Esophagus (tissue), 2 donors: ENCODE measurements at regions not wholly inside any gene's neighbourhood (a gene's known extent, or its start where the extent isn't known, plus 50 kb on each side); places are given as distances from the start of the nearest gene placed in this dataset.

Experiments used
- H3K27ac ChIP-seq, 2 donors: one replicate each; pipeline ENCODE4 v1.5.1; 2013; ENCODE audit warnings: low read depth in 2 of 2, mild to moderate bottlenecking in 2 of 2, inconsistent platforms in 1 of 2, low read length in 1 of 2, moderate library complexity in 1 of 2
- H3K27me3 ChIP-seq, 2 donors: one replicate each; pipeline ENCODE4 v1.6.1; 2013; ENCODE audit warnings: low read length in 2 of 2, control low read depth in 1 of 2, mild to moderate bottlenecking in 1 of 2; ENCODE audit not compliant: insufficient read depth in 2 of 2, control insufficient read depth in 1 of 2
- H3K36me3 ChIP-seq, 2 donors: one replicate each; pipeline ENCODE4 v1.6.1; 2013; ENCODE audit warnings: low read length in 1 of 2; ENCODE audit not compliant: control insufficient read depth in 2 of 2, insufficient read depth in 2 of 2
- H3K4me1 ChIP-seq, 2 donors: one replicate each; pipeline ENCODE4 v1.6.1; 2013; ENCODE audit warnings: low read length in 1 of 2; ENCODE audit not compliant: control insufficient read depth in 2 of 2, insufficient read depth in 2 of 2
- H3K4me3 ChIP-seq, 2 donors: one replicate each; pipeline ENCODE4 v1.5.1; 2013; ENCODE audit warnings: low read length in 2 of 2, mild to moderate bottlenecking in 2 of 2, low read depth in 1 of 2, moderate library complexity in 1 of 2
- H3K9me3 ChIP-seq, 2 donors: one replicate each; pipeline ENCODE4 v1.6.1; 2013; ENCODE audit warnings: mild to moderate bottlenecking in 2 of 2, low read depth in 1 of 2, low read length in 1 of 2, moderate library complexity in 1 of 2; ENCODE audit not compliant: control insufficient read depth in 2 of 2, insufficient read depth in 1 of 2
- WGBS, 2 donors: extraction: QIAGEN DNeasy Blood & Tissue Kit; methylation state at CpG; one replicate each; pipeline ENCODE4 v1.1.7; 2013; 5-methylcytosine and 5-hydroxymethylcytosine counted together
- donor health status: healthy with polysubstance abuse.
- donor health status: Bipolar disorder and iron deficiency.

DNA sequence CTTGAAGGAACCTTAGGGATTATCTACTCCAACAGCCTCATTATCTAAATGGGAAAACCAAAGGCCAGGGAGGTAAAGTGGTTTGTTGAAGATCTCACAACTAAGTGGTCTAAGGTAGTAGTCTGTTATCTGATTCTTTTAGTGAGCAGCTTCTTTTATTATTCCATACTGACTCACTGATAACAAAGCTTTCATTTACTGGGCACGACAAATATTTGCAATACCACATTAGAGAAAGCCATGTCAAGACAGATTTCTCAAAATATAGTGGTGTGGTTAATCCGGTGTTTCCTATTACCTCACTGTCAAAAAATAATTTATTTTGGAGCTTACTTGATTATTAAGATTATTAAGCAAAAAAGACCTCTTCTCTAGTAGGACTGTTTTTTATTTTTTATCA, 369.1 kb downstream of the S1PR1 start:
- Histone ChIP-seq H3K9me3 (peaks cover 0 to 6% of the 10 kb centered on the region in 2 donors), H3K27ac (no peak overlapping the region), H3K27me3 (no peaks in the 10 kb centered on the region), H3K36me3 (no peaks in the 10 kb centered on the region), H3K4me1 (no peaks in the 10 kb centered on the region), H3K4me3 (no peak overlapping the region)
- WGBS, 2 donors: 45 to 48% methylated on average over 2 of the region's 2 CpGs

DNA sequence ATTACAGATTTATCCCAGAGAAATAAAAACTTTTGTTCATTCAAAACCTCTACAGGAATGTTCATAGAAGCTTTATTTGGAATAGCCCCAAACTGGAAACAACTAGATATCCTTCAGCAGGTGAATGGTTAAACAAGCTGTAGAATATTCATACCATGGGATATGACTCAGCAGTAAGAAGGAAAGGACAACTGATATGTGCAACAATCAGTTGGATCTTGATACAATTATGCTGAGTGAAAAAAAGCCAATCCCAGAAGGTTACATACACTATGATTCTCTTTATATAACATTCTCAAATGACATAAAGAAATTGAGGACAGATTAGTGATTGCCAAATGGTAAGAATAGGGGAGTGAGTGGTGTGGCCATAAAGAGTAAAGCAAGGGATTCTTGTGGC, 376.7 kb downstream of the S1PR1 start:
- no peak overlapping the region for H3K4me3 ChIP-seq
- H3K9me3 ChIP-seq: peaks cover 0 to 5% of the 10 kb centered on the region in 2 donors
- no peaks in the 10 kb centered on the region for H3K36me3 ChIP-seq
- no peaks in the 10 kb centered on the region for H3K27me3 ChIP-seq
- H3K4me1 ChIP-seq: no peaks in the 10 kb centered on the region
- H3K27ac ChIP-seq: no peak overlapping the region

DNA sequence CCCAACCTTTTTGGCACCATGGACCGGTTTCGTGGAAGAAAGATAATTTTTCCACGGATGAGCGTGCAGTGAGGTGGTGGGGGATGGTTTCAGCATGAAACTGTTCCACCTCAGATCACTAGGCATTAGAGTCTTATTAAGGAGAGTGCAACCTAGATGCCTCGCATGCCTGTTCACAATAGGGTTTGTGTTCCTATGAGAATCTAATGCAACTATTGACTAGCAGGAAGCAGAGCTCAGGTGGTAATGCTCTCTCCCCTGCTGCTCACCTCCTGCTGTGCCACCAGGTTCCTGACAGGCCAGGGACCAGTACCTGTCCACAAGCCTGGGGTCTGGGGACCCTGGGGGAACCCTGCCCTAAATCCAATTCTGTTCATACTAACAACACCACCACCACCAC, 377.8 kb downstream of the OLFM3 start:
- H3K27me3 ChIP-seq: no peaks in the 10 kb centered on the region
- no peak overlapping the region for H3K4me3 ChIP-seq
- no peaks in the 10 kb centered on the region for H3K36me3 ChIP-seq
- WGBS, 2 donors: 81 to 85% methylated on average over 5 of the region's 5 CpGs
- H3K27ac ChIP-seq: no peak overlapping the region
- H3K9me3 ChIP-seq: no peaks in the 10 kb centered on the region
- no peaks in the 10 kb centered on the region for H3K4me1 ChIP-seq

DNA sequence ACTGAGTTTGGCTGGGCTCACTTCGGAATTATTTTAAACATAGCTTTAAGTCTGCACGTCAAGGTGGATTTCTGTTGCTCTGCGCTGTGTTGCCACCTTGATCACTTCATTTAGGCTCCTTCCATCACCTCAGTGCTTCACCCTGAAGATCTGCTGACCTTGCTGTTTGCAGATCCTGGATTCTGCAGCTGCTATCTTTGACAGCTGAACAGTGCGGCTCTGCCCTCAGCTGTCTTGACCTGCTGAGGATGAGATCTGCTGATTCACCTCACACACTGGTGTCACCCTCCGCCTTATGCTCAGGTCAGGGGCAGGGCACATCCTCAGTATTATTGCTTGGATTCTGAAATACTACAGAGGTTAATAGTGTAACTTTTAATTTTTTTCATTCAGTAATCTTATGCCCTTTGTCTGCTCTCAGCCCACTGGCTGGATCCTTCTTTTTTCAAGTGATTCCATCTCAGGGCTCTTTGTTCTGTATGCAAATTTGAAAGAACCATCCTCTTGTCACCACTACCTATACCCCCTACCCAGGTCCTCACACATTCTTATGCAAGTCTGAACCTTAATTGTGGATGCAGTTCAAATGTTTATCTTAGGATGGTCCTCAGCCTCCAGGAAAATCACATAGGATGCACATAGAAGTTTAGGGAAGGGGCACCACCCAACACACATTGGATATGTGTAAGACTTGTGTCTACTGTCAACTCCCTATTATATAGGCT, 364.0 kb downstream of the OLFM3 start:
- H3K4me3 ChIP-seq: no peak overlapping the region
- H3K27ac ChIP-seq: no peak overlapping the region
- 67 to 69% methylated on average over 5 of the region's 5 CpGs for WGBS, 2 donors
- H3K9me3 ChIP-seq: no peaks in the 10 kb centered on the region
- H3K4me1 ChIP-seq: no peaks in the 10 kb centered on the region
- no peaks in the 10 kb centered on the region for H3K27me3 ChIP-seq
- no peaks in the 10 kb centered on the region for H3K36me3 ChIP-seq

DNA sequence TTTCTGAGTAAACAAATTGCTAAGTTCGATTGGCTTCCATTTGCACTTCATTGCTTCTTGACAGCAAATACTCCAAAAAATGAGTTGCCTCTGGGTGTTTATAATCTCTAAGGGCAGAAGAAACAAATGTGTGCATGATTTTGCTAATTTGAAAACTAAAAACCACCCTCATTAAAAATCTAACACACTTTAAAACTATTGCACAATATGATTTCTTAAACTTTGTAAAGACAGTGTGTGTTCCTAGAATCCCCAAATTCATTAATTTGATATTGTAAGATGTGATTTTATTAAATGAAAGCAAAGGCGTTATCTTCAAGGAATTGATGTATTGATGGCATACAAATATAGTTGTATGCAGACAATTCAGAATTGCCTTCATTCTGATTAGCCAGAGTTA, 350.9 kb downstream of the OLFM3 start:
- Histone ChIP-seq H3K4me1 (no peaks in the 10 kb centered on the region), H3K9me3 (no peaks in the 10 kb centered on the region), H3K27me3 (no peaks in the 10 kb centered on the region), H3K36me3 (no peaks in the 10 kb centered on the region), H3K27ac (no peak overlapping the region), H3K4me3 (no peak overlapping the region)
- WGBS, 2 donors: 46 to 53% methylated on average over 2 of the region's 2 CpGs

DNA sequence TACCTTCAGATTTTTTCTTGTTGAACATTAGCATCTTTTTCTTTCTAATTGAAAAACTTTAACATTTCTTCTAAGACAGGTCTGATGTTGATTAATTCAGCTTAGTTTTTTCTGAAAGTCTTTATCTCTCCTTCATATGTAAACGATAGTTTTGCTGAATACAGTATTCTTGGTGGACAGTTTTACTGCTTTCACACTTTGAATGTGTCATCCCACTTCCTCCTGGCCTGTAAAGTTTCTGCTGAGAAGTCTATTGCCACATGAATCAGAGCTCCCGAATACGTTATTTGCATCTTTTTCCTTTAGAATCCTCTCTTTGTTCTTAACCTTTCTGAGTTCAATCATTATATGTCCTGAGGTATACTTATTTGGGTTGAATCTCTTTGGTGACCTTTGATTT, 344.2 kb downstream of the OLFM3 start:
- 83 to 88% methylated on average over 3 of the region's 3 CpGs for WGBS, 2 donors
- H3K36me3 ChIP-seq: no peaks in the 10 kb centered on the region

DNA sequence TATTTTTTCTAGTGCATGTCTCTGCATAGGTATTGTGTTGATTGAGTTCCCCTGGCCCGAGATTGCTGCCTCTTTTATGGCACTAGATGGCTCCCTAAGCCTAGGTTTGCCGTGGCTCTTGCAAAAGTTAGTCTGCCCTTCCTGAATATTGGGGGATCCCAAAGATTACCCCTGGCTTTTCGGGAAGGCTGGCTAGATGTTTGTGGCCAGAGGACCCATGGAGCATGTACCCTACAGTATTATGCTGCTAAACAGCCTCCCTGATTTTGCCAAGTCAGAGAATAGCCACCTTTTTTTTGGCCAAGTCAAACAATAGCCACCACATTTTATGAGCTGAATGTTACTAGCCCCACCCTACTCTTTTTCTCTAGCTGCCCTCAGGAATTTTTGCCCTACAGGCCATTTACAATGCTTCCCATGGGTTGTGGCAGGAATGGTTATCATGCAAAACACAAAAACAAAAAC, 343.2 kb downstream of the OLFM3 start:
- Histone ChIP-seq H3K4me1 (no peaks in the 10 kb centered on the region), H3K27ac (no peak overlapping the region), H3K27me3 (no peaks in the 10 kb centered on the region), H3K9me3 (peaks cover 2 to 6% of the 10 kb centered on the region in 2 donors), H3K36me3 (no peaks in the 10 kb centered on the region), H3K4me3 (no peak overlapping the region)
- 9 to 10% methylated on average over 3 of the region's 3 CpGs for WGBS, 2 donors

More for the DNA sequence above, 344.2 kb downstream of the OLFM3 start:
- H3K27ac ChIP-seq: no peak overlapping the region
- no peak overlapping the region for H3K4me3 ChIP-seq
- peaks cover 2 to 6% of the 10 kb centered on the region in 2 donors for H3K9me3 ChIP-seq
- H3K4me1 ChIP-seq: no peaks in the 10 kb centered on the region
- no peaks in the 10 kb centered on the region for H3K27me3 ChIP-seq

DNA sequence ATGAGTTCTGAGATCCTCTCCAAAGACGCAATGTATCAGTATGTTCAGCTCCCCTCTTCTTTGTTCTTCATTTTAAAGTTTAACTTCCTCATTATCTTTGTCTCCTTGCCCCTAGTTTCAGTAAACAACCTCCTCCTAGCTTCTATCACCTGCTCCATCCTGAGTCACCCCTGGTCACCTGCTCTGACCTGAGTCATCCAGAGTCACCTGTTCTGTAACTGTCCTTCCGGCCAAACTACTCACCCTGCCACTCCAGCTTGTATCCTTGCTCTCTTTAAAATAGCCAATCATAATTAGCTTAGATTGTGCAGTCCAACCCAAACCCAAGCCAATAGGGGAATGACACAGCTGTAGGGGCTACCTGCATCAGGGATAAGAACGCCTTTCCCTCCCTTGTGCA, 332.0 kb downstream of the OLFM3 start:
- Histone ChIP-seq H3K4me1 (no peaks in the 10 kb centered on the region), H3K4me3 (no peak overlapping the region), H3K36me3 (no peaks in the 10 kb centered on the region), H3K27ac (no peak overlapping the region), H3K27me3 (no peaks in the 10 kb centered on the region), H3K9me3 (peaks cover 6 to 7% of the 10 kb centered on the region in 2 donors)
- WGBS, 2 donors: 77 to 84% methylated on average over 3 of the region's 3 CpGs

DNA sequence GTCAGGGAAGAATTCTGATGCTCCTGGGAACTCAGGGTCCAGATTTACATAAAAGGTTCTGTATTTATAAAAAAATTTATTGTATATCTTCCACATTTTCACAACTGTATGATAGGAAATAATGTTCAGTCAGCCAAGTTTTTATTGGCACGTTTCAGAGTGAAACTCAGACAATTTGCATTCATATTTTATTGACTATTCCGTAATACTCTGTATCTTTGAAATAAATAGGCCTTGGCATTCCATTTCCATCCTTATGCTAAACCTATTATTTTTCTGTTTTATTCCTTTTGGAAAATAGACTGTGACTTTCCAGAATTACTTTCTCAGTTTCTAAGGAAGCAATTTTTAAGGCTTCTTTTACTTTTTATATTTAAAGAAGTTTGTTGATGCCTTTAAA, 329.0 kb downstream of the OLFM3 start:
- H3K4me1 ChIP-seq: no peaks in the 10 kb centered on the region
- peaks cover 0 to 3% of the 10 kb centered on the region in 2 donors for H3K9me3 ChIP-seq
- no peak overlapping the region for H3K27ac ChIP-seq
- WGBS, 2 donors: 60 to 64% methylated on average over 2 of the region's 2 CpGs
- no peak overlapping the region for H3K4me3 ChIP-seq
- no peaks in the 10 kb centered on the region for H3K36me3 ChIP-seq
- H3K27me3 ChIP-seq: no peaks in the 10 kb centered on the region

DNA sequence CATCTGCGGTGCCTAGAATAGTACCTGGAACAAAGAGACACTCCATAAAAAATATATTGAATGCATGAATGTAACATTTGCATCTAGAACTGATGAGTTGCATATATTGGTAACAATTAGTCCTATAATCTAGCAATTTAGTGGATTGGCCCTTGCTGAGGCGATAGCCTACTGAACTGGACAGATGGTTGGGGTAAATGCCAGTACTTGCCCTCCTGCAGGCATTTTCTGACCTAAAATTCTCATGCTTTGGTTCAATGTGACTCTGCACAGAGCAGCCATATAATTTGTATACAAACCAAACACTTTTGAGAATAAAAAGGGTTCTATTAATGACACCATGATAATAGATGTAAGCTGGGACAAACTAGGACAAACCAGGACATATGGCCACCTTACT, 313.6 kb downstream of the OLFM3 start:
- Histone ChIP-seq H3K27me3 (no peaks in the 10 kb centered on the region), H3K27ac (no peak overlapping the region), H3K4me1 (no peaks in the 10 kb centered on the region), H3K4me3 (no peak overlapping the region), H3K9me3 (no peaks in the 10 kb centered on the region), H3K36me3 (no peaks in the 10 kb centered on the region)
- WGBS, 2 donors: 79 to 83% methylated on average over 2 of the region's 2 CpGs
